GM21390 (cell line): ENCODE measurements at regions not wholly inside any gene's neighbourhood (a gene's known extent, or its start where the extent isn't known, plus 50 kb on each side); places are given as distances from the start of the nearest gene placed in this dataset.
"Not testable (repeated sequence)": the region's sequence is repeated elsewhere in the genome, so short reads cannot be mapped to it uniquely, and the experiment has no call there.

Experiments
- ATAC-seq: cut with Tn5 transposase; IDR thresholded peaks from one replicate; pipeline ENCODE4 v1.9.1; 2021; ENCODE audit not compliant: unreplicated experiment

DNA sequence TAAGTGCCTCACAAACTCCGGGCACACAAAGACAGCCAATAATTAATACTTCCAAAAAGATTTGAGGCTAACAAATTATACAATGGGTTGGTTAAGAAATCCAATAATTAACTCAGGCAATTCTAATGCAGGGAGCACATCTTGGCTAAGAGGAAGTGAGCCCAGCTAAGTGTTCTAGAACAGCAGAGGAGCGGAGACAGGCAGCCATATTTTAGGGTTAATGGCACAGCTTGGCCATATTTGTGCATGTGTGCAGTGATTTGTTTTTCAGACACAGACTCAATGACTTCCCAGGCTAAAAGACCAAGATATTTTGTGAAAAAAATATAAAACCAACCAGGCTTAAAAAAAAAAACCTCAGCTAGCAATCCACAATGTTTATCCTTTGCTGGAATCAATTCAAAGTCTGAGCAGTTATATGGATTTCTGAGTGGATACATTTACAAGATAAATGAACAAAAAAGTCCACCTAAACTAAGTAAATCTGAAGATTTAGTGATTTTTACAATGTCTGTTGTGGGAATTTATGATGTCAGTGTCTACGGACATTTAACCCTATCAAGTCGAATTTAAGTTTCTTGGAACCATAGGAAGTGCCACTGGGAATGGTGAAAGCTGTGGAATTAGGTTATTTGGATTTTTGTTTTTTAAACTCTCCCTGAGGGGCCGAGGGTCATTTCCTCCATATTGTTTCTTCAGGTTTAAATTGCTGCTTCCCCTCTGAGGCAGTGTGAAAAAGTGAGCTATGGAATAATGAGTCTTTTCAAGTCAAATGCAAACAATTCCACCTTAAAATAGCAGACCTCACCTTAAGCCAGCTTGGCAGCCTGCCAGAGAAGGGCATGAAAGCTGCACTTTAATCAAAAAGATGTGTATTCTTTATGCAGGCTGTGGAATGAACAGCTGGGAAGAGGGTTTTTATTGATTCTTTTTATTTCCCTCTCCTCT is 413.7 kb upstream of the TBL1XR1 start:
- ATAC-seq, result no peak

DNA sequence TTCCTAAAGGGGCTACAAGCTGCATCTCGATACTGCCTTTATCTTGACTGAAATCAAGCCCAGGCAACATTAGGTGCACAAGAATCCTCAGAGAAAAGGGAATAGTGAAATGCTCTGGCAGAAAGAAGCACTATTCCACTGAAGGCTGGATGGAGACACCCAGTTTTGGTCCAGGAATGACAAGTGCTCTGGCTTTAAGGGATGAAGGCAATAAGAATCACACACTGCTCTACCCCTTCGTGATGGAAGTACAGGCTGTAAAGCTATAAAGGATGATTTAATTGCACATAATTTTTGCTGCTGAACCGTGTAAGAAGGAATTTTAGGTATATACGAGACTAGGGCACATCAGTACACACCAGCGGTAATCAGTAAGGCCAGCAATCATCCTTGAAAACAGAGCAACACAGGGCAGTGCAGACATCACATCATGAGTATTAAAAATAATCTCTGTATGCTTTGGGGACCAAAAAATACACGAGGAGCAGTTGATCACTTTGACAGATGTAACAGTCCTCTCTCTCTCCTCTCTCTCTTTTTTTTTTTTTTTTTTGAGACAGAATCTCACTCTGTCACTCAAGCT is 414.6 kb upstream of the TBL1XR1 start:
- no peak for ATAC-seq

- ATAC-seq, result no peak
Measured at GRCh38 chr3:177613901-177614300, 416.6 kb upstream of the TBL1XR1 start.

- no peak for ATAC-seq
Measured at GRCh38 chr3:177615015-177615414, 417.7 kb upstream of the TBL1XR1 start.

DNA sequence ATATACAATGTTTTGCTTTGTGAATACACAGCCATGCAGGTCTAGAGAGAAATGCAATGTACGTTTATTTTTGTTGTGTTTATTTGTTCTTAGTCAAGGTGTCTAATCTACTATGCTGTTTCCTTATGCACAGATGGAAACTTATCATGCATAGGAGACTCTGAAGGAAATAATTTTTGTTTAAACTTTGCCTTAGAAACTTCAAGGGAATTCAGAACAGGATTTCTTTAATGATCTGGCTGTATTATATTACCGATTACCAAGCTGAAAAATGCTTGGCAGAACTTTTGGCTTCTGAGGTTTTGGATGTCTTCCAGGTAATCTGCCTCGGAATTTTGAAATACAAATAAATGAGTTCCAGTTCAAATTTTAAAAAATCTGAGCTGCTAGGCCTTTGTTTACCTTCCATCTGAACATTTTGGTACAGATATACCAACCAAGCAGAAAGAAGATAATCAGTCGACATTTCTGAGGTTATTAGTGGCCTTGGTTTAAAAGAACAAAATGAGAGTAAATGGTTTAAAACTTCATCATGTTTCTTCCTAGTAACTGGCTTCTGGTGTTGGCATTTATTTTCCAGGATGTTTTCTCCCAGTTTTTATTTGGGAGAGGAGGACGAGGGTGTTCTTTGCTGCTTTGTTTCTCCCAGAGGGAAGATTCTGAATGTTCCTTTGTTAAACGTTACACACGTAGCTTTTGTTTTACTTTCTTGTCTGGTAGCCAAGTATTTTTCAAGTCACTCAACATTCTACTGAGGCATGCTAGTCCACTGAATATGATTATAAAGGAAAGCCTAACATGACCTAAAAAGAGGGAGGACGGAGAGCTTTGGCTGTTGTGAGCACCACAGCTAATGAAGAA is 421.8 kb upstream of the TBL1XR1 start:
- ATAC-seq, result no peak

DNA sequence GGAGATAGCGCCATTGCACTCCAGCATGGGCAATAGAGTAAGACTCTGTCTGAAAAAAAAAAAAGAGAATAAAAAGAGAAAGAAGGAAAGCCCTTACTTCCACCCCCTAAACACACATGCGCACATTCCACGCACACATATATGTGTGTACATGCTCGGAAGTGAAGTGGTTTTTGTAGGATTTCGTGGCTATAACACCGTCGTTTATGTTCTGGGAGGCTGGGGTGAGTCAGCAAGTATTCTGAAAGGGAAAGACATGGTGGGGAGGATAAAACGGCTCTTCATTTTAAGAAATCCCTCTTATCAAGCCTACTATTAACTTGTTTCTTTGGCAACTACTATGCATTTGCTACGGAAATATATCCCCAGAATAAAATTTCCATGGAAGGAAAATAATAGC is 422.8 kb upstream of the TBL1XR1 start:
- no peak for ATAC-seq

GRCh38 chr3:177622520-177622919 is 425.2 kb upstream of the TBL1XR1 start:
- ATAC-seq, result no peak

DNA sequence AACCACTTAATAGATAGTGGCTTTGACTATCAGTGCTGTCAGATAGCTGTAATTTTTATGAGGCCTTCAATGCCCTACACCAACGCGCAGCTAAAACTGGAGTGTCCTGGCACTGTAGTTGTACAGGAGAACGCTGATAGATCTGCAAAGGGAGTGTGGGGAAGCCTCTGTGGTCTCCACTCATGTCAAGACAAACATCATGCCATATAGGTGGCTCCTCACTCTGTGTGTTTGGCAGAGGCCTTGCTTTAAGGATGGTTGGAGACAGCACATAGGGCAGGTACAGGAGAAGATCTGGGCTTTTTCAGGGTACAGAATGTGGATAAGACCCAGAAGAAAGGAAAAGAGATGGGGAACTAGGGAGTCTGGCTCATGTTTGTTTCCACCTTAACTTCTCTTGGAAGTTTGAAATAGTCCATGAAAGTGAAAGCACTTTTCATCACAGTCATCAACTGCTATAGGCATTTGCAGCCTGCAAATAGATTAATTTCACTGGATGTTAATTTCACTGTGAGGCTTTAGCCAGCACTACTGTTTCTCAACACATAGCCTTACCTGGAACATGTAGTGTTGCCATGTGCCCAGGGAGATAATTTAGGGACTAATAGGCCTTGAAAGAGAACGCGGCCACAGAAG is 425.8 kb upstream of the TBL1XR1 start:
- ATAC-seq, result no peak

DNA sequence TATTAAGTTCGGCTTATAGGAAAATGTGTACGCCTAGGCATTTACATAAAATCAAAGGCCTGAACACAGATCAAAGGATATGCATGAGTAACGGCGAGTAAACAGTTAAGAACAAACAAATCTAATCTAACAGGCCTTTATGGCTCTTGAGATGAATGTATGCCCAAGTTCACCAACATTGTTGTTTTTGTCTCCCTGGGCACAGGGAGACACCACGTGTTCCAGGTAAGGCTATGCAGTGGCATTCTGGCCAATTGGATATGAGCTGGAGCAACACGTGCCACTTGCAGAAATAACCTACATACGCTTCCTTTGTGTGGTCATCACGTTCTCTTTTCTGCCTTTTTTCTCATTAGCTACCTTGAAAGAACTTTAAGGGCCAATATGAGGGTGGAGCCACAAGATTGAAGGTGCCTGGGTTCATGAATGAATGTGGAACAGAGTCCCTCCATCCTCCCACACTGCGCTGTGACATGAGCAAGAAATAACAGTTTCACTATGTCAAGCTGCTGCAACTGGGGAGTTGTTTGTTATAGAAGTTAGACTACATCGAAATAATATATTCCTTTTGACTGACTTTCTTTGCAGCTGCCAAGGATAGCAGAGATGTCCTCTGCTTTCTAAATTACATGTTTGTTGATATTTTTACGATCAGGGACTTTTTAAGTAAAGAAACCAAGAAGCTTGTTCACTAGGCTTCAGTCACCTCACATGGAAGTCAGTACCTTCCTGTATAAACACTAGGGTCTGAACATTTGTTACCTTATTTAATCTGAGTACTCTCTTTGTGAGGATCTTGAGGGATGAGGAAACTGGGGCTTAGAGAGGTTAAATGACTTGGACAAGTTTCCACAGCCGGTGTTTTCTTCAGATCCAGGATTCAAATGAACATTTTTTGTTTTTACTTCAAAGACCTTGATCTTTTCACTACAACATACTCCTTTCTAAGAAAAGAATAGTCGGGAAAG is 427.5 kb upstream of the TBL1XR1 start:
- no peak for ATAC-seq

- no peak for ATAC-seq
Measured at GRCh38 chr3:177626045-177626444, 428.8 kb upstream of the TBL1XR1 start.

GRCh38 chr3:177628095-177628719 is 430.9 kb upstream of the TBL1XR1 start:
- not testable (repeated sequence) for ATAC-seq

DNA sequence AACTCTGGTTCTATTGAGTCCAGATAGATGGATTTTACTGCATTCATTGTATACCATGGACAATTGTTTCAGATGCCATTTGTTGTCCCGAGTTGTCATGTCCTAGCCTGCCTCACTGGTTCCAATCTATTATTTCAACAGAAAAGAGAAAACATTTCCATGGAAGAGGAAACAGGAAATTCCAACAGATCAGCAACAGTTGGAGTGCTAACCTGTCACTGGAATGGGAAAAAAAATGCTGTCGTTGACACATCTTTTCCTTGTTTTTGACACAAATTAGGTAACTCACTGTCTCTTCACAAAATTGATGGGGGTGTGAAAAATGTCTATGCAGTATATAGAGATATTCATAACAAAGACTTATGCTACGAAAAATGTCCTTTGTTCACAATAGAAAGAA is 432.0 kb upstream of the TBL1XR1 start:
- no peak for ATAC-seq

- no peak for ATAC-seq
Measured at GRCh38 chr3:177633671-177634207, 436.5 kb upstream of the TBL1XR1 start.

- not testable (repeated sequence) for ATAC-seq
Measured at GRCh38 chr3:177635601-177636106, 438.4 kb upstream of the TBL1XR1 start.

DNA sequence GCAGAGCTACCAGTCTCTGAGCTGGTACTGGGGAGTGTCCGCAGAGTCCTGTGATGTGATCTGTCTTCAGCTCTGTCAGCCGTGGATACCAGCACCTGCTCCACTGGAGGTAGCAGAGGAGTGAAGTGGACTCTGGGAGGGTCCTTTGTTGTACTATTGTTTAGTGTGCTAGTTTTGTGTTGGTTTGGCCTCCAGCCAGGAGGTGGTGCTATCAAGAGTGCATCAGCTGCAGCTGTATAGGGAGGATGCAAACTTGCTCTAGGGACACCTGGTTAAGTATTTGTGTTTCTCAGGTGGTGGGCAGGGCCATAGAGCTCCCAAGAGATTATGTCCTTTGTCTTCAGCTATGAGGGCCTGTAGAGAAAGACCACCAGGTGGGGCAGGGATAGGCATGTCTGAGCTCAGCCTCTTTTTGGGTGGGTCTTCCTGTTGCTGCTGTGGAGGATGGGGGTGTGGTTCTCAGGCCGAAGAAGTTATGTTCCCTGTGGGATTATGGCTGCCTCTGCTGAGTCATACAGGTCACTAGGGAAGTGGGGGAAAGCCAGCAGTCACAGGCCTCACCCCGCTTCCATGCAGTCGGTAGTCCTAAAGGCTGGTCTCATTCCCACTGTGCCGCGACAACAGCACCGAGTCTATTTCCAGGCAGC is 443.2 kb upstream of the TBL1XR1 start:
- no peak for ATAC-seq

DNA sequence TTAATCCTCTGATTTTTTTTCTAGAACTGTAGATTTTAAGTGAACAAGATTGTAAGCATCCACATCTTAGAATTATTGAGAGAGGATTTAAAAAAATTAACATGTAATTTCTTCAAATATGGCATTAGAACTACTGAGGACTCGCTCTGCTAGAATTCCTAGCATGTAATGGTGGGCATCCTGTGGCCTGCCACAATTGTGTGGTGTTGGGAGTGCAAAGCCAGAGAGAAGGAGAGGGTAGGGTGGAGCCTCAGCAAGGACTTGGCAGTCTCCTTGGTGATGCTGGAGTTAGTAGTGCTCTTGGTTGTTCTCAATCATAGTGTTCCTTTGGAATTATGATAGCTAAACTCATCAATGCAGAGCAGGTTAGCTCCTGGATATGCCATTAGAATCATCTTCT is 443.9 kb upstream of the TBL1XR1 start:
- no peak for ATAC-seq

GRCh38 chr3:177642042-177642803 is 444.9 kb upstream of the TBL1XR1 start:
- no peak for ATAC-seq

- no peak for ATAC-seq
Measured at GRCh38 chr3:177642804-177643125, 445.5 kb upstream of the TBL1XR1 start.
